Right lobe of liver (tissue), 6 donors: ENCODE measurements at regions not wholly inside any gene's neighbourhood (a gene's known extent, or its start where the extent isn't known, plus 50 kb on each side); places are given as distances from the start of the nearest gene placed in this dataset.

Source experiments
- ATAC-seq, 4 donors: fragments of 200-7000 bp; cut with Tn5 transposase; one replicate each; pipeline ENCODE4 v1.9.1; 2020; ENCODE audit warnings: mild to moderate bottlenecking in 4 of 4, moderate library complexity in 4 of 4
- DNase-seq, 3 donors: peaks; one replicate each; pipeline ENCODE4 v3.0.0-alpha.2; 2020
- H3K27ac ChIP-seq, 3 donors: fragments of 200-600 bp; one replicate each; pipeline ENCODE4 v1.8.0; 2022
- H3K27me3 ChIP-seq, 2 donors: fragments of 200-600 bp; one replicate each; pipeline ENCODE4 v1.8.0; 2022
- H3K36me3 ChIP-seq, 4 donors: fragments of 200-600 bp; sonication (generic) in 1 of 4; one replicate each; pipeline versions ENCODE4 v1.5.1 to v1.8.0; 2017 to 2022; ENCODE audit warnings: control low read depth in 1 of 4
- H3K4me1 ChIP-seq, 4 donors: fragments of 200-600 bp; sonication (generic) in 1 of 4; one replicate each; pipeline versions ENCODE4 v1.5.1 to v1.8.0; 2017 to 2022; ENCODE audit warnings: control low read depth in 1 of 4
- H3K4me3 ChIP-seq, 3 donors: fragments of 200-600 bp; one replicate each; pipeline ENCODE4 v1.8.0; 2022
- H3K9me3 ChIP-seq, 4 donors: fragments of 200-600 bp; sonication (generic) in 1 of 4; one replicate each; pipeline versions ENCODE4 v1.5.1 to v1.8.0; 2017 to 2022; ENCODE audit warnings: control low read depth in 1 of 4
- CTCF ChIP-seq, 4 donors: fragments of 200-600 bp in 3 of 4; fragments of 450-650 bp in 1 of 4; IDR thresholded peaks; one replicate each; pipeline versions ENCODE4 v1.5.1 to v1.8.0; 2016 to 2022; ENCODE audit warnings: antibody characterized with exemption in 4 of 4, mild to moderate bottlenecking in 2 of 4
- POLR2A ChIP-seq: fragments of 450-650 bp; IDR thresholded peaks from one replicate; pipeline ENCODE4 v1.6.1; 2017; ENCODE audit warnings: antibody characterized with exemption, mild to moderate bottlenecking
- WGBS: methylation state at CpG from one replicate; pipeline ENCODE4 v1.1.6; 2018; ENCODE audit warnings: low coverage, low lambda C conversion rate; ENCODE audit not compliant: insufficient coverage; ENCODE audit errors: missing lambda C conversion rate; 5-methylcytosine and 5-hydroxymethylcytosine counted together
- intact Hi-C, 2 donors: fragments of 100-400 bp; cut with DNase I; formaldehyde crosslinking; loops; one replicate each; pipeline versions ENCODE4 v1.11.2 to v1.14.1; 2022
- donor health status: DM: no; HTN: yes; CAD: no.
- donor health status: DM: no; HTN: no; CAD: no.
- donor health status: DM: no; HTN: no; CAD: no.
- donor health status: DM: no; HTN: yes; CAD: no.
- donor health status: DM: no; HTN: yes; CAD: no.

DNA sequence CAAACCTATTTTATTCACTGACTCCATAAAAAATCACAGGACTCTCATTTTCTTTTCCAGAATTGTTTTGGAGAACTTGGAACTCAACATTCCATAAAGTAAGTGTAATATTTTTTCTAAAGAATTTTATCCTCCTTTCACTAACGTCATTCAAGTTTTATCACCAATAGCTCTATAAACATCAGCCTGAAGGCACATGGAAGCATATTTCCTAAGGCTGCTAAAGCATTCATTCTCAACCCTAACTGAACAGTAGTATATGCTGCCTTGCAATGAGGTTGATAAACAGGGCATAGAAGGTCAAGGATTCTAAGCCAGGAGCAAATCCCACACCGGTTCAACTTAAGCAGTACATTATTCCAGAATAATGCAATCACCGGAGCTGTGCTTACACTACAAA is 273.9 kb downstream of the RAB38 start:
- H3K36me3 ChIP-seq = no peaks in the 10 kb centered on the region
- H3K9me3 ChIP-seq = no peaks in the 10 kb centered on the region
- ATAC-seq = no peak
- 57% methylated on average over 3 of the region's 3 CpGs for WGBS
- DNase-seq = no peak
- H3K4me3 ChIP-seq = no peak overlapping the region
- TF ChIP-seq POLR2A (no peak), CTCF (IDR thresholded peaks at IDR 0.05) (no peak)
- no peaks in the 10 kb centered on the region for H3K27me3 ChIP-seq
- no peak overlapping the region for H3K27ac ChIP-seq
- intact Hi-C loops = no loop called here
- peaks cover 0 to 7% (median 0%) of the 10 kb centered on the region in 4 donors for H3K4me1 ChIP-seq

- DNase-seq = no peak
- no peak for ATAC-seq
- Histone ChIP-seq H3K27ac (no peak overlapping the region), H3K4me3 (no peak overlapping the region), H3K36me3 (no peaks in the 10 kb centered on the region), H3K27me3 (no peaks in the 10 kb centered on the region), H3K4me1 (peaks cover 0 to 7% (median 0%) of the 10 kb centered on the region in 4 donors), H3K9me3 (no peaks in the 10 kb centered on the region)
- WGBS = 63% methylated on average over 1 of the region's 1 CpG
- intact Hi-C loops = no loop called here
- TF ChIP-seq CTCF (IDR thresholded peaks at IDR 0.05) (no peak), POLR2A (no peak)
Measured at GRCh38 chr11:87897921-87898320, 277.3 kb downstream of the RAB38 start.

GRCh38 chr11:87897071-87897470 is 278.2 kb downstream of the RAB38 start:
- Histone ChIP-seq H3K4me3 (no peak overlapping the region), H3K4me1 (peaks cover 0 to 7% (median 0%) of the 10 kb centered on the region in 4 donors), H3K27ac (no peak overlapping the region), H3K27me3 (no peaks in the 10 kb centered on the region), H3K9me3 (no peaks in the 10 kb centered on the region), H3K36me3 (no peaks in the 10 kb centered on the region)
- no peak for TF ChIP-seq CTCF (IDR thresholded peaks at IDR 0.05)
- TF ChIP-seq POLR2A = no peak
- DNase-seq = no peak
- peak in 3 of 4 donors; percentile 56 to 90 (median 70) for ATAC-seq
- intact Hi-C loops = no loop called here

DNA sequence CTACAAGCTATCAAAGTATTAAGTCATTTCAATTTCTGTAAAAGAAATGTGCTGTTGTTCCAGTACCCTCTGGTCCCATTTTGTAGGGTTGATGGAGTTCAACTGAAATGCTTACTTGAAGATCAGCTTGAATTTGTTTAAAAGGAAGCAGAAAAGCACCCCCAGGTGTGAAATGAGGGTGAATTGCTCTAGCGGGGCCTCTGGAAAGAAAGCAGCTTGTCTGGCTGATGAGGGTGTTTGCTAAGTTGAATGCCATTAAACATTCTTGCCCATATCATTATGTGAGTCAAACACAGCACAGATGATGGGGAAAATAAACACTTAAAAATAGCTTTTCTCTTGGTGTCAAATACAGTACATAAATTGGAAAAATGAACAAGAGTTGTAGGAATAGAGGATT is 280.3 kb downstream of the RAB38 start:
- ATAC-seq = no peak
- Histone ChIP-seq H3K36me3 (no peaks in the 10 kb centered on the region), H3K4me3 (no peak overlapping the region), H3K4me1 (peaks cover 0 to 7% (median 0%) of the 10 kb centered on the region in 4 donors), H3K9me3 (no peaks in the 10 kb centered on the region), H3K27me3 (no peaks in the 10 kb centered on the region), H3K27ac (no peak overlapping the region)
- intact Hi-C loops = no loop called here
- no peak for DNase-seq
- no peak for TF ChIP-seq CTCF (IDR thresholded peaks at IDR 0.05)
- 64% methylated on average over 1 of the region's 1 CpG for WGBS

- Histone ChIP-seq H3K4me1 (peaks cover 0 to 3% (median 0%) of the 10 kb centered on the region in 4 donors), H3K27ac (no peak overlapping the region), H3K27me3 (no peaks in the 10 kb centered on the region), H3K36me3 (no peaks in the 10 kb centered on the region), H3K9me3 (no peaks in the 10 kb centered on the region), H3K4me3 (no peak overlapping the region)
- DNase-seq (no peak), ATAC-seq (no peak)
- TF ChIP-seq CTCF (IDR thresholded peaks at IDR 0.05) (no peak), POLR2A (no peak)
- WGBS = 40% methylated on average over 1 of the region's 1 CpG
- intact Hi-C loops = no loop called here
Measured at GRCh38 chr11:87892291-87892690, 283.0 kb downstream of the RAB38 start.
